HG02973 (cell line): ENCODE measurements at regions not wholly inside any gene's neighbourhood (a gene's known extent, or its start where the extent isn't known, plus 50 kb on each side); places are given as distances from the start of the nearest gene placed in this dataset.
"Not testable (repeated sequence)": the region's sequence is repeated elsewhere in the genome, so short reads cannot be mapped to it uniquely, and the experiment has no call there.

ENCODE experiments used
- ATAC-seq: cut with Tn5 transposase; IDR thresholded peaks from one replicate; pipeline ENCODE4 v1.9.1; 2021; ENCODE audit warnings: moderate library complexity; ENCODE audit not compliant: unreplicated experiment

GRCh38 chr3:99586701-99587100 lies 51.7 kb upstream of the COL8A1 start:
- ATAC-seq = no peak

GRCh38 chr3:99579965-99580364 lies 58.4 kb upstream of the COL8A1 start:
- ATAC-seq = no peak

GRCh38 chr3:99579246-99579645 lies 59.1 kb upstream of the COL8A1 start:
- ATAC-seq = no peak

GRCh38 chr3:99578339-99578970 lies 59.9 kb upstream of the COL8A1 start:
- ATAC-seq = no peak

GRCh38 chr3:99576904-99577559 lies 61.4 kb upstream of the COL8A1 start:
- ATAC-seq = no peak

GRCh38 chr3:99575683-99576082 lies 62.7 kb upstream of the COL8A1 start:
- ATAC-seq = no peak

- no peak for ATAC-seq
Measured at GRCh38 chr3:99570061-99570460, 68.3 kb upstream of the COL8A1 start.

GRCh38 chr3:99568663-99569335 lies 69.6 kb upstream of the COL8A1 start:
- ATAC-seq = no peak

GRCh38 chr3:99565331-99565730 lies 73.1 kb upstream of the COL8A1 start:
- ATAC-seq = no peak

GRCh38 chr3:99562990-99563607 lies 75.3 kb upstream of the COL8A1 start:
- ATAC-seq = no peak

GRCh38 chr3:99562138-99562537 lies 76.3 kb upstream of the COL8A1 start:
- no peak for ATAC-seq

- no peak for ATAC-seq
Measured at GRCh38 chr3:99561056-99561455, 77.3 kb upstream of the COL8A1 start.

GRCh38 chr3:99559196-99559595 lies 79.2 kb upstream of the COL8A1 start:
- ATAC-seq = no peak

GRCh38 chr3:99555885-99556284 lies 82.5 kb upstream of the COL8A1 start:
- not testable (repeated sequence) for ATAC-seq

- no peak for ATAC-seq
Measured at GRCh38 chr3:99551520-99551919, 86.9 kb upstream of the COL8A1 start.

- no peak for ATAC-seq
Measured at GRCh38 chr3:99549957-99550603, 88.3 kb upstream of the COL8A1 start.

GRCh38 chr3:99549220-99549619 lies 89.2 kb upstream of the COL8A1 start:
- no peak for ATAC-seq

- ATAC-seq = no peak
Measured at GRCh38 chr3:99548674-99549073, 89.7 kb upstream of the COL8A1 start.

GRCh38 chr3:99545941-99546580 lies 92.3 kb upstream of the COL8A1 start:
- ATAC-seq = no peak

- ATAC-seq = no peak
Measured at GRCh38 chr3:99544786-99545281, 93.6 kb upstream of the COL8A1 start.

GRCh38 chr3:99543796-99544195 lies 94.6 kb upstream of the COL8A1 start:
- no peak for ATAC-seq
